ENCODE measurements at regions not wholly inside any gene's neighbourhood (a gene's known extent, or its start where the extent isn't known, plus 50 kb on each side); places are given as distances from the start of the nearest gene placed in this dataset.

GRCh38 chr17:73802871-73803270 lies 158.6 kb upstream of the SDK2 start (continued):
- TF ChIP-seq SIX5 (IDR thresholded peaks at IDR 0.05; ENCODE audit: low read depth, low read length), result no peak
